GM12878 (cell line): ENCODE measurements at regions not wholly inside any gene's neighbourhood (a gene's known extent, or its start where the extent isn't known, plus 50 kb on each side); places are given as distances from the start of the nearest gene placed in this dataset.

Experiments used
- ATAC-seq: fragments of 200-7000 bp; cut with Tn5 transposase; 3 replicates; pipeline ENCODE4 v1.9.1; 2020; ENCODE audit warnings: mild to moderate bottlenecking, moderate library complexity
- BruUV-seq: library from RNA; stranded (reverse); fragments of 400-500 nt; replicated peaks from 2 replicates; lab custom pipeline; 2021; lab: Mats Ljungman, UMichigan
- CTCF ChIA-PET: fragments of 300-600 bp; sonication (Branson Sonifier 250); formaldehyde crosslinking; extraction: SDS; loops from one replicate; lab custom pipeline; 2021; ENCODE audit warnings: inconsistent platforms; lab: Yijun Ruan, JAX
- POLR2A ChIA-PET: fragments of 350-600 bp; formaldehyde crosslinking; extraction: SDS; loops from one replicate; lab custom pipeline; 2021; ENCODE audit warnings: inconsistent platforms; lab: Charles Lee
- RAD21 ChIA-PET: fragments of 300-600 bp; sonication (Branson Sonifier 250); formaldehyde crosslinking; loops from one replicate; lab custom pipeline; 2023; ENCODE audit warnings: antibody characterized with exemption; ENCODE audit not compliant: unreplicated experiment; lab: Charles Lee
- SMC1A ChIA-PET: fragments of 300-600 bp; sonication (Branson Sonifier 250); formaldehyde crosslinking; loops from one replicate; lab custom pipeline; 2023; ENCODE audit not compliant: unreplicated experiment, uncharacterized antibody; lab: Charles Lee
- DNase-seq: peaks from one replicate; pipeline ENCODE4 v3.0.0-alpha.2; 2011; ENCODE audit warnings: low read depth, low spot score
- FAIRE-seq: peaks from 3 replicates; lab custom pipeline; 2011; peaks lifted over from hg19 to GRCh38; lab: Jason Lieb, UNC
- H2AFZ ChIP-seq: 2 replicates; pipeline ENCODE4 v1.6.0; 2011; ENCODE audit warnings: low read depth, low read length, control low read depth; ENCODE audit not compliant: control insufficient read depth
- H3K27ac ChIP-seq: 2 replicates; pipeline ENCODE4 v1.5.1; 2011; ENCODE audit warnings: control low read depth; ENCODE audit not compliant: control insufficient read depth, insufficient read depth
- H3K27me3 ChIP-seq, 2 experiments: replicated peaks in 1 of 2; 2 replicates each; pipeline versions ENCODE4 v1.6.0 to v1.6.1; 2011; ENCODE audit warnings: low read length in 1 of 2; ENCODE audit not compliant: control insufficient read depth in 2 of 2, insufficient read depth in 2 of 2
- H3K36me3 ChIP-seq, 2 experiments: 2 replicates each; pipeline ENCODE4 v1.5.1; 2011; ENCODE audit warnings: low read length in 1 of 2; ENCODE audit not compliant: control insufficient read depth in 2 of 2, insufficient read depth in 2 of 2
- H3K4me1 ChIP-seq: 2 replicates; pipeline ENCODE4 v1.6.1; 2011; ENCODE audit warnings: mild to moderate bottlenecking, low read length, moderate library complexity, mixed read lengths; ENCODE audit not compliant: control insufficient read depth, insufficient read depth
- H3K4me2 ChIP-seq: 2 replicates; pipeline ENCODE4 v1.6.0; 2011; ENCODE audit warnings: control low read depth; ENCODE audit not compliant: control insufficient read depth, insufficient read depth
- H3K4me3 ChIP-seq: fragments of 200-600 bp; sonication (generic); 2 replicates; pipeline ENCODE4 v1.5.1; 2016
- H3K79me2 ChIP-seq: 2 replicates; pipeline ENCODE4 v1.6.0; 2011; ENCODE audit warnings: low read length; ENCODE audit not compliant: control insufficient read depth, insufficient read depth
- H3K9ac ChIP-seq: 2 replicates; pipeline ENCODE4 v1.8.0; 2011; ENCODE audit warnings: low read length, control low read depth, mixed read lengths; ENCODE audit not compliant: control insufficient read depth, insufficient read depth
- H3K9me3 ChIP-seq: replicated peaks from 3 replicates; pipeline ENCODE4 v1.5.1; 2011; ENCODE audit warnings: mild to moderate bottlenecking, low read length; ENCODE audit not compliant: control insufficient read depth, insufficient read depth
- H4K20me1 ChIP-seq: 2 replicates; pipeline ENCODE4 v1.6.0; 2011; ENCODE audit not compliant: control insufficient read depth, insufficient read depth
- BHLHE40 ChIP-seq, 2 experiments: fragments of 450-650 bp in 1 of 2; IDR thresholded peaks; 2 replicates each; pipeline ENCODE4 v1.6.1; 2011 to 2017; ENCODE audit warnings: low read depth in 2 of 2, borderline replicate concordance in 1 of 2, improper control_type of control experiment in 1 of 2, low read length in 1 of 2, mild to moderate bottlenecking in 1 of 2
- POU2F2 ChIP-seq: IDR thresholded peaks from 3 replicates; pipeline ENCODE4 v1.6.1; 2011; ENCODE audit warnings: low read depth, mild to moderate bottlenecking, low read length, borderline replicate concordance
- SP1 ChIP-seq: IDR thresholded peaks from one replicate; pipeline ENCODE4 v1.6.1; 2011; ENCODE audit warnings: low read depth, low read length
- TCF3 ChIP-seq: IDR thresholded peaks from 2 replicates; pipeline ENCODE4 v1.6.1; 2012; ENCODE audit warnings: low read depth, mild to moderate bottlenecking, low read length, borderline replicate concordance; ENCODE audit not compliant: insufficient read depth
- YY1 ChIP-seq: IDR thresholded peaks from 2 replicates; pipeline ENCODE4 v1.6.1; 2011; ENCODE audit warnings: low read depth, mild to moderate bottlenecking, low read length
- ZNF207 ChIP-seq: fragments of 450-650 bp; IDR thresholded peaks from 2 replicates; pipeline ENCODE4 v1.6.1; 2014; ENCODE audit warnings: antibody characterized with exemption, mild to moderate bottlenecking, borderline replicate concordance
- WGBS: methylation state at CpG from one replicate; pipeline ENCODE4 v1.1.6; 2016; ENCODE audit warnings: low lambda C conversion rate; ENCODE audit not compliant: insufficient replicate concordance, insufficient coverage; ENCODE audit errors: missing lambda C conversion rate; 5-methylcytosine and 5-hydroxymethylcytosine counted together
- in situ Hi-C: fragments of 300-500 bp; cut with MboI; formaldehyde crosslinking; loops from 9 replicates; pipeline ENCODE4 v1.14.3; 2018; ENCODE audit warnings: mixed read lengths
- intact Hi-C: fragments of 100-400 bp; cut with micrococcal nuclease; formaldehyde crosslinking; loops from one replicate; pipeline ENCODE4 v1.14.2; 2022; ENCODE audit not compliant: unreplicated experiment
- TF ChIP-seq, protein P1 (sequence below): fragments of 450-650 bp; IDR thresholded peaks from 2 replicates; pipeline ENCODE4 v1.6.1; 2018; ENCODE audit warnings: borderline replicate concordance, mild to moderate bottlenecking; ENCODE audit not compliant: partially characterized antibody

DNA sequence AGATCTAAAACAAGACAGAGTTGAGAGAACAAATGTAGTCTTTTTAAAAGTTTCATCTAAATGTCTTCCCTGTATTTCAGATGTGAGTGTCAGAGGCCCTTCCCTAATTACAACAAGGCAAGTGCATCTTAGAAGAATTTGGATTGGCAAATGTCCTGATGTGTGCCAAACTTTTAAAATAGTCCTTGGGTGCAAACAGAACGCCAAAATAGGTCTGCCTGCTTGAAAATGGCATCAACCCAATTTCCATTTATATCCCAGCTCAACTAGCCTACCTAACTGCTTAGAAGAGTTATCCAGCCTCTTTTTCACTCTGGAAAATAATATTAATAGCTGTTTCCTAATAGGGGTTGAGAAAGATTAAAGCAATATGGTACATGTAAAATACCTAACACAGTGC is 311.8 kb upstream of the ARRDC4 start:
- POLR2A ChIA-PET, result interaction anchor here (0.5 kb wide), 1 partner anchor 28 kb away, joined by 4 read pairs; no protein-coding TSS in a partner anchor
- Histone ChIP-seq H4K20me1 (no peaks in the 10 kb centered on the region), H3K36me3 (no peaks in the 10 kb centered on the region), H3K9ac (no peak overlapping the region), H3K79me2 (no peaks in the 10 kb centered on the region), H2AFZ (no peak overlapping the region), H3K27ac (no peak overlapping the region), H3K9me3 (no peaks in the 10 kb centered on the region), H3K27me3 (no peaks in the 10 kb centered on the region), H3K4me2 (no peak overlapping the region), H3K4me1 (no peaks in the 10 kb centered on the region), H3K4me3 (no peak overlapping the region)
- ATAC-seq, result no peak
- BruUV-seq, result no TSS peak
- CTCF ChIA-PET, result no interaction called here
- no peak for FAIRE-seq
- WGBS, result 0% methylated on average over 1 of the region's 1 CpG
- RAD21 ChIA-PET, result no interaction called here
- DNase-seq, result no peak
- SMC1A ChIA-PET, result interaction anchor here (1.4 kb wide), 1 partner anchor 10 kb away, joined by 5 read pairs; no protein-coding TSS in a partner anchor
- intact Hi-C loops (no loop called here), in situ Hi-C loops (no loop called here)
- TF ChIP-seq BHLHE40 (IDR thresholded peaks at IDR 0.05; ENCODE audit: borderline replicate concordance in 1 of 2, low read depth in 2 of 2, low read length in 1 of 2), result no peak
- no peak for TF ChIP-seq YY1
- no peak for TF ChIP-seq TCF3
- no peak for TF ChIP-seq ZNF207
- no peak for TF ChIP-seq POU2F2
- TF ChIP-seq SP1, result no peak
- TF ChIP-seq, protein P1, sequence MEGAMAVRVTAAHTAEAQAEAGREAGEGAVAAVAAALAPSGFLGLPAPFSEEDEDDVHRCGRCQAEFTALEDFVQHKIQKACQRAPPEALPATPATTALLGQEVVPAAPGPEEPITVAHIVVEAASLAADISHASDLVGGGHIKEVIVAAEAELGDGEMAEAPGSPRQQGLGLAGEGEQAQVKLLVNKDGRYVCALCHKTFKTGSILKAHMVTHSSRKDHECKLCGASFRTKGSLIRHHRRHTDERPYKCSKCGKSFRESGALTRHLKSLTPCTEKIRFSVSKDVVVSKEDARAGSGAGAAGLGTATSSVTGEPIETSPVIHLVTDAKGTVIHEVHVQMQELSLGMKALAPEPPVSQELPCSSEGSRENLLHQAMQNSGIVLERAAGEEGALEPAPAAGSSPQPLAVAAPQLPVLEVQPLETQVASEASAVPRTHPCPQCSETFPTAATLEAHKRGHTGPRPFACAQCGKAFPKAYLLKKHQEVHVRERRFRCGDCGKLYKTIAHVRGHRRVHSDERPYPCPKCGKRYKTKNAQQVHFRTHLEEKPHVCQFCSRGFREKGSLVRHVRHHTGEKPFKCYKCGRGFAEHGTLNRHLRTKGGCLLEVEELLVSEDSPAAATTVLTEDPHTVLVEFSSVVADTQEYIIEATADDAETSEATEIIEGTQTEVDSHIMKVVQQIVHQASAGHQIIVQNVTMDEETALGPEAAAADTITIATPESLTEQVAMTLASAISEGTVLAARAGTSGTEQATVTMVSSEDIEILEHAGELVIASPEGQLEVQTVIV, result no peak
